PC-3 (cell line): ENCODE measurements at regions not wholly inside any gene's neighbourhood (a gene's known extent, or its start where the extent isn't known, plus 50 kb on each side); places are given as distances from the start of the nearest gene placed in this dataset.

Source experiments
- ATAC-seq: fragments of 200-7000 bp; cut with Tn5 transposase; 2 replicates; pipeline ENCODE4 v1.9.1; 2020; ENCODE audit warnings: mild to moderate bottlenecking, moderate library complexity
- BruUV-seq: library from RNA; stranded (reverse); fragments of 400-500 nt; replicated peaks from 2 replicates; lab custom pipeline; 2021; lab: Mats Ljungman, UMichigan
- CTCF ChIA-PET: fragments of 300-600 bp; sonication (Branson Sonifier 250); formaldehyde crosslinking; loops from one replicate; lab custom pipeline; 2022; ENCODE audit warnings: antibody characterized with exemption; lab: Charles Lee
- POLR2A ChIA-PET: fragments of 300-600 bp; sonication (Branson Sonifier 250); formaldehyde crosslinking; loops from one replicate; lab custom pipeline; 2022; ENCODE audit warnings: antibody characterized with exemption; ENCODE audit not compliant: unreplicated experiment; lab: Charles Lee
- DNase-seq: peaks from one replicate; pipeline ENCODE4 v3.0.0-alpha.2; 2015
- H2AFZ ChIP-seq: fragments of 300-600 bp; sonication (generic); 2 replicates; pipeline ENCODE4 v1.6.0; 2016; ENCODE audit warnings: antibody characterized with exemption, low read length
- H3F3A ChIP-seq: fragments of 300-600 bp; sonication (generic); one replicate; pipeline ENCODE4 v1.6.0; 2017; ENCODE audit warnings: antibody characterized with exemption, low read length, control low read depth, mild to moderate bottlenecking; ENCODE audit not compliant: unreplicated experiment
- H3K27ac ChIP-seq: fragments of 300-600 bp; sonication (generic); 2 replicates; pipeline ENCODE4 v1.5.1; 2016; ENCODE audit warnings: mild to moderate bottlenecking, low read length
- H3K27me3 ChIP-seq: fragments of 300-600 bp; sonication (generic); 2 replicates; pipeline ENCODE4 v1.6.1; 2016; ENCODE audit warnings: low read length, mixed read lengths
- H3K36me3 ChIP-seq: fragments of 300-600 bp; sonication (generic); 2 replicates; pipeline ENCODE4 v1.6.1; 2016; ENCODE audit warnings: low read depth, mixed run types, low read length, mixed read lengths
- H3K4me1 ChIP-seq: fragments of 300-600 bp; sonication (generic); 2 replicates; pipeline ENCODE4 v1.5.1; 2016; ENCODE audit warnings: low read length; ENCODE audit not compliant: insufficient read depth
- H3K4me2 ChIP-seq: fragments of 300-600 bp; sonication (generic); 2 replicates; pipeline ENCODE4 v1.6.0; 2016; ENCODE audit warnings: low read length
- H3K4me3 ChIP-seq: fragments of 300-600 bp; sonication (generic); 2 replicates; pipeline ENCODE4 v1.5.1; 2016; ENCODE audit warnings: mild to moderate bottlenecking, low read length, mixed read lengths
- H3K79me2 ChIP-seq: fragments of 300-600 bp; sonication (generic); 2 replicates; pipeline ENCODE4 v1.6.1; 2017; ENCODE audit warnings: low read length, mixed read lengths
- H3K9ac ChIP-seq: fragments of 300-600 bp; sonication (generic); 2 replicates; pipeline ENCODE4 v1.6.0; 2016; ENCODE audit warnings: mild to moderate bottlenecking, low read length
- H3K9me2 ChIP-seq: fragments of 300-600 bp; sonication (generic); replicated peaks from 2 replicates; pipeline ENCODE4 v1.6.1; 2016; ENCODE audit warnings: mixed run types, low read length, mixed read lengths
- H3K9me3 ChIP-seq: fragments of 300-600 bp; sonication (generic); 2 replicates; pipeline ENCODE4 v1.6.1; 2016; ENCODE audit warnings: low read length, mixed read lengths
- H4K20me1 ChIP-seq: fragments of 300-600 bp; sonication (generic); 2 replicates; pipeline ENCODE4 v1.6.1; 2016; ENCODE audit warnings: low read length, mixed read lengths
- CTCF ChIP-seq: fragments of 300-600 bp; sonication (generic); conservative IDR thresholded peaks from 2 replicates; pipeline ENCODE4 v1.5.1; 2017; ENCODE audit warnings: antibody characterized with exemption, low read depth, mild to moderate bottlenecking, low read length
- EZH2 ChIP-seq: fragments of 300-600 bp; sonication (generic); IDR thresholded peaks from one replicate; pipeline ENCODE4 v1.6.1; 2017; ENCODE audit warnings: antibody characterized with exemption, mild to moderate bottlenecking, low read length; ENCODE audit not compliant: unreplicated experiment
- EZH2phosphoT487 ChIP-seq: fragments of 300-600 bp; sonication (generic); IDR thresholded peaks from 2 replicates; pipeline ENCODE4 v1.6.1; 2018; ENCODE audit warnings: mild to moderate bottlenecking, antibody characterized with exemption, low read length, borderline replicate concordance
- intact Hi-C: fragments of 100-400 bp; cut with micrococcal nuclease; formaldehyde crosslinking; loops from 2 replicates; pipeline ENCODE4 v1.9.0; 2023

GRCh38 chr11:112632866-112633505, 328.2 kb upstream of the NCAM1 start:
- Histone ChIP-seq H3K36me3 (no peaks in the 10 kb centered on the region), H3K4me2 (no peak overlapping the region), H3K27ac (no peak overlapping the region), H2AFZ (no peak overlapping the region), H4K20me1 (no peaks in the 10 kb centered on the region), H3K9ac (no peak overlapping the region), H3K9me3 (no peaks in the 10 kb centered on the region), H3K4me3 (no peak overlapping the region), H3K79me2 (no peaks in the 10 kb centered on the region), H3K4me1 (no peaks in the 10 kb centered on the region), H3K27me3 (peaks cover 15% of the 10 kb centered on the region; the same call in 1 of the 2 replicates), H3K9me2 (no peaks in the 10 kb centered on the region), H3F3A (no peaks in the 10 kb centered on the region)
- ChIA-PET CTCF (no interaction called here), POLR2A (no interaction called here)
- DNase-seq, result no peak
- no peak for ATAC-seq
- TF ChIP-seq EZH2 (no peak), EZH2phosphoT487 (no peak), CTCF (no peak)
- BruUV-seq, result no TSS peak
- intact Hi-C loops, result no loop called here

- Histone ChIP-seq H3K27me3 (peaks cover 14% of the 10 kb centered on the region; the same call in 1 of the 2 replicates), H3K79me2 (no peaks in the 10 kb centered on the region), H3K27ac (no peak overlapping the region), H3K4me2 (no peak overlapping the region), H3K9ac (no peak overlapping the region), H3K4me1 (no peaks in the 10 kb centered on the region), H3K9me3 (0 out of 2 replicates have a peak, but pooled peaks cover 1% of the 10 kb centered on the region), H3F3A (no peaks in the 10 kb centered on the region), H3K36me3 (no peaks in the 10 kb centered on the region), H3K9me2 (no peaks in the 10 kb centered on the region), H4K20me1 (no peaks in the 10 kb centered on the region), H3K4me3 (no peak overlapping the region), H2AFZ (no peak overlapping the region)
- no peak for ATAC-seq
- ChIA-PET CTCF (no interaction called here), POLR2A (no interaction called here)
- intact Hi-C loops, result no loop called here
- no TSS peak for BruUV-seq
- no peak for TF ChIP-seq CTCF
- no peak for TF ChIP-seq EZH2phosphoT487
- no peak for TF ChIP-seq EZH2
- DNase-seq, result no peak
Measured at GRCh38 chr11:112634551-112634950, 326.7 kb upstream of the NCAM1 start.

GRCh38 chr11:112634995-112635737, 326.1 kb upstream of the NCAM1 start:
- Histone ChIP-seq H3K4me3 (no peak overlapping the region), H3K9me3 (0 out of 2 replicates have a peak, but pooled peaks cover 3% of the 10 kb centered on the region)
- no TSS peak for BruUV-seq

More at GRCh38 chr11:112634995-112635737, 326.1 kb upstream of the NCAM1 start:
- Histone ChIP-seq H3K79me2 (no peaks in the 10 kb centered on the region), H2AFZ (no peak overlapping the region), H3K27ac (no peak overlapping the region), H3K36me3 (no peaks in the 10 kb centered on the region), H3K9ac (no peak overlapping the region), H4K20me1 (no peaks in the 10 kb centered on the region), H3K4me2 (no peak overlapping the region), H3K9me2 (no peaks in the 10 kb centered on the region), H3K4me1 (no peaks in the 10 kb centered on the region), H3K27me3 (peaks cover 9% of the 10 kb centered on the region; the same call in 1 of the 2 replicates), H3F3A (no peaks in the 10 kb centered on the region)
- ATAC-seq (no peak), DNase-seq (no peak)
- TF ChIP-seq CTCF (no peak), EZH2 (no peak), EZH2phosphoT487 (no peak)
- POLR2A ChIA-PET, result no interaction called here
- CTCF ChIA-PET, result no interaction called here
- intact Hi-C loops, result no loop called here
